Mesenchymal stem cell (in vitro differentiated cells and primary cell): ENCODE measurements at regions not wholly inside any gene's neighbourhood (a gene's known extent, or its start where the extent isn't known, plus 50 kb on each side); places are given as distances from the start of the nearest gene placed in this dataset.

ENCODE experiments used
- DNase-seq: peaks from one replicate; pipeline ENCODE4 v3.0.0-alpha.2; 2013
- H2AFZ ChIP-seq: one replicate; pipeline ENCODE4 v1.6.1; 2013; ENCODE audit warnings: low read depth, mild to moderate bottlenecking, control low read depth, inconsistent platforms, low read length, moderate library complexity
- H2AK5ac ChIP-seq: 2 replicates; pipeline ENCODE4 v1.6.1; 2013; ENCODE audit warnings: low read length, moderate library complexity, mild to moderate bottlenecking, inconsistent platforms; ENCODE audit not compliant: severe bottlenecking
- H2BK120ac ChIP-seq: one replicate; pipeline ENCODE4 v1.6.1; 2013; ENCODE audit warnings: low read depth, mild to moderate bottlenecking, inconsistent platforms, low read length, moderate library complexity
- H2BK12ac ChIP-seq, 2 experiments: one replicate each; pipeline ENCODE4 v1.6.1; 2013; ENCODE audit warnings: inconsistent platforms in 2 of 2, low read length in 2 of 2, mild to moderate bottlenecking in 2 of 2, moderate library complexity in 2 of 2, control low read depth in 1 of 2
- H2BK15ac ChIP-seq: one replicate; pipeline ENCODE4 v1.6.1; 2013; ENCODE audit warnings: mild to moderate bottlenecking, low read depth, inconsistent platforms; ENCODE audit not compliant: poor library complexity, severe bottlenecking
- H2BK5ac ChIP-seq: 2 replicates; pipeline ENCODE4 v1.6.1; 2013; ENCODE audit warnings: low read depth, mild to moderate bottlenecking, low read length, control low read depth, inconsistent platforms; ENCODE audit not compliant: poor library complexity, severe bottlenecking
- H3K14ac ChIP-seq, 2 experiments: one replicate each; pipeline ENCODE4 v1.6.1; 2013; ENCODE audit warnings: inconsistent platforms in 2 of 2, low read length in 2 of 2, control low read depth in 1 of 2, mild to moderate bottlenecking in 1 of 2, moderate library complexity in 1 of 2
- H3K18ac ChIP-seq, 2 experiments: one replicate each; pipeline ENCODE4 v1.6.1; 2013; ENCODE audit warnings: inconsistent platforms in 2 of 2, low read length in 2 of 2, control low read depth in 1 of 2, low read depth in 1 of 2, mild to moderate bottlenecking in 1 of 2
- H3K23ac ChIP-seq, 2 experiments: one replicate each; pipeline ENCODE4 v1.6.1; 2013; ENCODE audit warnings: inconsistent platforms in 2 of 2, low read length in 2 of 2, mild to moderate bottlenecking in 2 of 2, moderate library complexity in 2 of 2, control low read depth in 1 of 2
- H3K27ac ChIP-seq: 2 replicates; pipeline ENCODE4 v1.5.1; 2013; ENCODE audit warnings: mild to moderate bottlenecking, moderate library complexity, low read length, control low read depth, inconsistent platforms; ENCODE audit not compliant: poor library complexity, severe bottlenecking
- H3K27me3 ChIP-seq, 2 experiments: 2 replicates each; pipeline versions ENCODE4 v1.6.1 to v1.7.0; 2013; ENCODE audit warnings: low read length in 2 of 2, mild to moderate bottlenecking in 2 of 2, moderate library complexity in 2 of 2, control low read depth in 1 of 2, inconsistent platforms in 1 of 2; ENCODE audit not compliant: control insufficient read depth in 1 of 2, insufficient read depth in 1 of 2
- H3K36me3 ChIP-seq, 2 experiments: 2 replicates each; pipeline versions ENCODE4 v1.6.1 to v1.7.0; 2013; ENCODE audit warnings: low read length in 2 of 2, control low read depth in 1 of 2, inconsistent platforms in 1 of 2, low read depth in 1 of 2, mild to moderate bottlenecking in 1 of 2; ENCODE audit not compliant: insufficient read depth in 2 of 2, control insufficient read depth in 1 of 2
- H3K4ac ChIP-seq, 2 experiments: one replicate each; pipeline ENCODE4 v1.6.1; 2013; ENCODE audit warnings: inconsistent platforms in 2 of 2, low read length in 2 of 2, mild to moderate bottlenecking in 2 of 2, moderate library complexity in 2 of 2, control low read depth in 1 of 2, low read depth in 1 of 2
- H3K4me1 ChIP-seq: 2 replicates; pipeline ENCODE4 v1.6.1; 2013; ENCODE audit warnings: low read depth, low read length, control low read depth; ENCODE audit not compliant: control insufficient read depth, insufficient read depth
- H3K4me2 ChIP-seq: 2 replicates; pipeline ENCODE4 v1.6.1; 2013; ENCODE audit warnings: low read length, mild to moderate bottlenecking, inconsistent platforms; ENCODE audit not compliant: poor library complexity, severe bottlenecking
- H3K4me3 ChIP-seq, 2 experiments: 2 replicates each; pipeline versions ENCODE4 v1.5.1 to v1.7.0; 2013; ENCODE audit warnings: low read length in 2 of 2, mild to moderate bottlenecking in 2 of 2, control low read depth in 1 of 2, low read depth in 1 of 2; ENCODE audit not compliant: insufficient read depth in 1 of 2
- H3K79me1 ChIP-seq: replicated peaks from 2 replicates; pipeline ENCODE4 v1.6.1; 2013; ENCODE audit warnings: mild to moderate bottlenecking, control low read depth, low read length, inconsistent platforms; ENCODE audit not compliant: poor library complexity, severe bottlenecking
- H3K9ac ChIP-seq: 2 replicates; pipeline ENCODE4 v1.7.0; 2013; ENCODE audit warnings: mild to moderate bottlenecking, low read length, moderate library complexity
- H3K9me3 ChIP-seq: 2 replicates; pipeline ENCODE4 v1.7.0; 2013; ENCODE audit warnings: mild to moderate bottlenecking, low read length; ENCODE audit not compliant: control insufficient read depth
- H4K8ac ChIP-seq: one replicate; pipeline ENCODE4 v1.6.1; 2013; ENCODE audit warnings: inconsistent platforms, mild to moderate bottlenecking, low read length, moderate library complexity
- H4K91ac ChIP-seq: one replicate; pipeline ENCODE4 v1.6.1; 2013; ENCODE audit warnings: mild to moderate bottlenecking, low read length, inconsistent platforms
- WGBS: methylation state at CpG from one replicate; pipeline ENCODE4 v1.1.7; 2013; ENCODE audit warnings: mixed read lengths; 5-methylcytosine and 5-hydroxymethylcytosine counted together

DNA sequence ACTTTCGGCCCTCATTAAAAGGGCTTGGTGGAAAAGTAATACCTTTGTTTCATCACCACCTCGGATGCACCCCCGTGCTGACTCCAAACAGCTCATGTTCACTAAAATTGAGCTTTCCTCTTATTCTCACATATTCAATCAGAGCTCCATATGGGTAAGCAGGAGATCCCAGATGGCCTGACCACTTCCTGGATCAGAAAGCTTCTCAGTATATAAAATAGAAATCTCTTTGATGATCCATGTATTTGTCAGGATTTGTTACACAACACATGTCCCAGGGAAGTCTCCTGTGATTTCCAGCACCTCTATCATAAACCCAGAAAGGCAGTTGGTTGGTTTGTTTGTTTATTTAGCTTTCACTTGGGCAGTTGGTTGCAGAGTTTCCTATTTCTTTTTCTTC is 402.0 kb downstream of the MLLT3 start:
- H3K4ac ChIP-seq: no peak overlapping the region
- WGBS: 81% methylated on average over 3 of the region's 3 CpGs
- H3K9ac ChIP-seq: no peak overlapping the region
- no peak overlapping the region for H2BK5ac ChIP-seq
- H3K4me2 ChIP-seq: no peak overlapping the region
- H2BK12ac ChIP-seq: no peak overlapping the region
- no peak overlapping the region for H3K27ac ChIP-seq
- no peak overlapping the region for H3K18ac ChIP-seq
- H4K91ac ChIP-seq: no peak overlapping the region
- H3K4me3 ChIP-seq: no peak overlapping the region
- no peaks in the 10 kb centered on the region for H3K79me1 ChIP-seq
- peak; percentile 19 for DNase-seq
- no peak overlapping the region for H2BK15ac ChIP-seq
- no peak overlapping the region for H2AFZ ChIP-seq
- H3K4me1 ChIP-seq: no peaks in the 10 kb centered on the region
- no peaks in the 10 kb centered on the region for H3K27me3 ChIP-seq
- no peak overlapping the region for H2BK120ac ChIP-seq
- no peak overlapping the region for H2AK5ac ChIP-seq
- H4K8ac ChIP-seq: no peak overlapping the region
- H3K9me3 ChIP-seq: no peaks in the 10 kb centered on the region
- no peak overlapping the region for H3K14ac ChIP-seq
- H3K23ac ChIP-seq: no peak overlapping the region
- H3K36me3 ChIP-seq: no peaks in the 10 kb centered on the region

DNA sequence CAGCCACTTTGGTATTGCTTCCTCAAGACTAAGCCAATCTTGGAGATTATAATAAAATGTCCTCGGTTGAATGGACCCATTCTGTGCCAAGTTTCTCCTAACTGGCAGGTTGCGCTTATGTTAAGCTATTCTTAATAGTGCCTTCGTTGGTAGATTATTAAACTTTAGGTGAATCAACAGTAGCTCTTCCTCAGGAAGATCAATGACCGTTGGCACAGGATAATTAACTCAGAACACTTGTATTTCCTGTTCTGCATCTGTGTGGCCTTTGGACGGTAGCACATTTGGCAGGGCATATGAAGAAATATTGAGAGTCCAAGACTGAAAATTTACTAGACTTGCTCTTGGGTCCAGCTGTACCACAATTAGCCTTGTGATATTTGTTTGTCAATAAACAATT is 402.9 kb downstream of the MLLT3 start:
- 91% methylated on average over 5 of the region's 5 CpGs for whole genome bisulfite sequencing
- Histone ChIP-seq H4K8ac (no peak overlapping the region), H3K18ac (no peak overlapping the region), H3K4me3 (no peak overlapping the region), H3K4me1 (no peaks in the 10 kb centered on the region), H2AK5ac (no peak overlapping the region), H4K91ac (no peak overlapping the region), H3K27me3 (no peaks in the 10 kb centered on the region), H3K4ac (no peak overlapping the region), H2BK5ac (no peak overlapping the region), H2AFZ (no peak overlapping the region), H2BK120ac (no peak overlapping the region), H3K14ac (no peak overlapping the region), H3K23ac (no peak overlapping the region), H3K4me2 (no peak overlapping the region), H2BK12ac (no peak overlapping the region), H3K36me3 (no peaks in the 10 kb centered on the region), H3K9ac (no peak overlapping the region), H2BK15ac (no peak overlapping the region), H3K27ac (no peak overlapping the region), H3K9me3 (no peaks in the 10 kb centered on the region), H3K79me1 (no peaks in the 10 kb centered on the region)
- no peak for DNase-seq

DNA sequence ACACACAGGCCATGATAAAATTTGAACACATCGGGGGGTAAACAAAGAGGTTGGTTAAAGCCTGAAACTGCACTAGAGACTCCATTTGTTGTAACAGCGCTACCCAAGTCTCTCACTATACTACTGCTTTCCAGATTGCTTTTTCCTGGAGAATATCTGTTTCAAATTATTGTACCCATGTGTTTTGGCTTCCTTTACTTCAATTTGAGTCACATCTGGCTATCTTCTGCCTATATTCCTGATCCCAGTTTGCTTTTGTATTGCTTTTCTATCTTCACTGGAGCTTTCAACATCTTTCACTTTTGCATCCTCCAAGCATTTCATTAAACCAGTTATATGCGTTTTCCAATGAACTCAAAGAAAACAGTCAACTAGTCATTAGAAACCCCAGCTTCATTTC is 404.7 kb downstream of the MLLT3 start:
- DNase-seq: no peak
- H2BK5ac ChIP-seq: no peak overlapping the region
- H3K4me3 ChIP-seq: no peak overlapping the region
- H3K27me3 ChIP-seq: no peaks in the 10 kb centered on the region
- H3K18ac ChIP-seq: no peak overlapping the region
- no peak overlapping the region for H2AK5ac ChIP-seq
- 90% methylated on average over 3 of the region's 3 CpGs for WGBS
- H3K9me3 ChIP-seq: no peaks in the 10 kb centered on the region
- H2BK12ac ChIP-seq: no peak overlapping the region
- H2BK120ac ChIP-seq: no peak overlapping the region
- no peak overlapping the region for H4K91ac ChIP-seq
- no peak overlapping the region for H3K4ac ChIP-seq
- no peak overlapping the region for H3K23ac ChIP-seq
- H3K4me1 ChIP-seq: no peaks in the 10 kb centered on the region
- H3K36me3 ChIP-seq: no peaks in the 10 kb centered on the region
- no peak overlapping the region for H4K8ac ChIP-seq
- H3K14ac ChIP-seq: no peak overlapping the region
- H3K27ac ChIP-seq: no peak overlapping the region
- no peaks in the 10 kb centered on the region for H3K79me1 ChIP-seq
- H2BK15ac ChIP-seq: no peak overlapping the region
- no peak overlapping the region for H2AFZ ChIP-seq
- H3K4me2 ChIP-seq: no peak overlapping the region
- no peak overlapping the region for H3K9ac ChIP-seq

DNA sequence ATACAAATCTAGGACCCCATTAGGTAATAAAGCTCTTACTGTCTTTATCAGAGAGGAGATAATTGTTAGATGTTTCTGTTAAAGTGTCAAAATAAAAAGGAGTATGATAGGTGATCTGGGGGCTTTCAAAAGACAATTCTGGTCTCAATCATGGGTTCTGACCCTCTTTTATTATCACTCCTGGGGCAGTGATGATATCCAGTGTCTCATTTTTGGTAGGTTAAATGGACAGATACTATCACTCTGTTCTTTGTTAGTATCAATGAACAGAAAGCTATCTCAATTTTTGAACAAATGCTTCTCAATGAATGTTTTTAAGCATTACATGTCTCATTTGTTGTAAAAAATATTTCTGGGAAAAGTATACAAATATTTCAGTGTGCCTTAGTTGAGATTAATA is 405.9 kb downstream of the MLLT3 start:
- Histone ChIP-seq H3K9ac (no peak overlapping the region), H3K79me1 (no peaks in the 10 kb centered on the region), H2BK120ac (no peak overlapping the region), H3K14ac (no peak overlapping the region), H3K27me3 (no peaks in the 10 kb centered on the region), H4K8ac (no peak overlapping the region), H2AFZ (no peak overlapping the region), H3K27ac (no peak overlapping the region), H2BK12ac (no peak overlapping the region), H3K18ac (no peak overlapping the region), H2BK5ac (no peak overlapping the region), H3K4me1 (no peaks in the 10 kb centered on the region), H3K9me3 (no peaks in the 10 kb centered on the region), H3K4ac (no peak overlapping the region), H3K36me3 (no peaks in the 10 kb centered on the region), H2BK15ac (no peak overlapping the region), H4K91ac (no peak overlapping the region), H2AK5ac (no peak overlapping the region), H3K23ac (no peak overlapping the region), H3K4me2 (no peak overlapping the region), H3K4me3 (no peak overlapping the region)
- no peak for DNase-seq
